K562 (cell line): ENCODE measurements at regions not wholly inside any gene's neighbourhood (a gene's known extent, or its start where the extent isn't known, plus 50 kb on each side); places are given as distances from the start of the nearest gene placed in this dataset.
A peak's percentile ranks its signal among the peaks of the same experiment; 100 is the strongest.

Experiments used
- ATAC-seq: fragments of 200-7000 bp; cut with Tn5 transposase; 3 replicates; pipeline ENCODE4 v1.9.1; 2020; ENCODE audit warnings: moderate library complexity
- BruUV-seq: library from RNA; stranded (reverse); fragments of 400-500 nt; replicated peaks from 2 replicates; lab custom pipeline; 2021; lab: Mats Ljungman, UMichigan
- CTCF ChIA-PET: fragments of 300-600 bp; formaldehyde crosslinking; extraction: SDS; loops from one replicate; lab custom pipeline; 2021; ENCODE audit warnings: low intra/inter-chr PET ratio; lab: Yijun Ruan, JAX
- POLR2A ChIA-PET: fragments of 300-600, 350-650 bp; sonication (Branson Sonifier 250); formaldehyde crosslinking; extraction: SDS; loops from one replicate; lab custom pipeline; 2021; ENCODE audit warnings: antibody characterized with exemption, inconsistent platforms; lab: Yijun Ruan, JAX
- DNase-seq, 4 experiments: peaks; one replicate each; pipeline versions ENCODE4 v3.0.0 to v3.0.0-alpha.2; 2011 to 2018; ENCODE audit warnings: low spot score in 3 of 4, mixed read lengths in 3 of 4; ENCODE audit errors: extremely low read depth in 1 of 4
- FAIRE-seq: peaks from 2 replicates; lab custom pipeline; 2011; peaks lifted over from hg19 to GRCh38; lab: Jason Lieb, UNC
- H2AFZ ChIP-seq: 2 replicates; pipeline ENCODE4 v1.6.0; 2011; ENCODE audit warnings: low read depth, low read length, control low read depth, inconsistent platforms
- H3K27ac ChIP-seq: fragments of 200-600 bp; 3 replicates; pipeline ENCODE4 v1.8.0; 2011; ENCODE audit warnings: low read depth, mild to moderate bottlenecking, control low read depth, inconsistent platforms, low read length, moderate library complexity, mixed read lengths; ENCODE audit errors: extremely low read depth
- H3K27me3 ChIP-seq, 2 experiments: fragments of 300-600 bp in 1 of 2; 2 replicates in 1 of 2; 3 replicates in 1 of 2; pipeline versions ENCODE4 v1.6.0 to v1.8.0; 2011; ENCODE audit warnings: inconsistent platforms in 2 of 2, low read length in 2 of 2, mild to moderate bottlenecking in 1 of 2, mixed read lengths in 1 of 2, moderate library complexity in 1 of 2; ENCODE audit not compliant: control insufficient read depth in 2 of 2, insufficient read depth in 2 of 2
- H3K36me3 ChIP-seq: fragments of 300-600 bp; 3 replicates; pipeline ENCODE4 v1.8.0; 2011; ENCODE audit warnings: mild to moderate bottlenecking, low read length, inconsistent platforms; ENCODE audit not compliant: control insufficient read depth, insufficient read depth
- H3K4me1 ChIP-seq, 2 experiments: fragments of 200-600 bp in 1 of 2; replicated peaks in 1 of 2; 2 replicates in 1 of 2; 3 replicates in 1 of 2; pipeline versions ENCODE4 v1.5.1 to v1.8.0; 2011; ENCODE audit warnings: inconsistent platforms in 2 of 2, low read length in 2 of 2, mild to moderate bottlenecking in 1 of 2, mixed read lengths in 1 of 2, moderate library complexity in 1 of 2; ENCODE audit not compliant: control insufficient read depth in 2 of 2, insufficient read depth in 2 of 2
- H3K4me2 ChIP-seq: 2 replicates; pipeline ENCODE4 v1.6.1; 2011; ENCODE audit warnings: low read length, control low read depth, inconsistent platforms, mixed read lengths; ENCODE audit not compliant: insufficient read depth
- H3K4me3 ChIP-seq: fragments of 200-600 bp; sonication (generic), shearing (Covaris generic); 2 replicates; pipeline ENCODE4 v1.5.1; 2016; ENCODE audit warnings: control low read depth, inconsistent platforms
- H3K79me2 ChIP-seq: fragments of 200-600 bp; 3 replicates; pipeline ENCODE4 v1.8.0; 2011; ENCODE audit warnings: low read length, inconsistent platforms; ENCODE audit not compliant: control insufficient read depth, insufficient read depth
- H3K9ac ChIP-seq, 2 experiments: 2 replicates each; pipeline versions ENCODE4 v1.6.0 to v1.6.1; 2011; ENCODE audit warnings: low read depth in 2 of 2, low read length in 2 of 2, control low read depth in 1 of 2, inconsistent platforms in 1 of 2, mild to moderate bottlenecking in 1 of 2, mixed read lengths in 1 of 2; ENCODE audit not compliant: insufficient read depth in 1 of 2
- H3K9me1 ChIP-seq: one replicate; pipeline ENCODE4 v1.6.0; 2011; ENCODE audit warnings: inconsistent platforms, mild to moderate bottlenecking, low read length, moderate library complexity; ENCODE audit not compliant: control insufficient read depth, insufficient read depth
- H3K9me3 ChIP-seq: replicated peaks from 2 replicates; pipeline ENCODE4 v1.5.1; 2011; ENCODE audit warnings: low read depth, low read length, inconsistent platforms; ENCODE audit not compliant: control insufficient read depth, insufficient read depth
- H4K20me1 ChIP-seq: replicated peaks from 2 replicates; pipeline ENCODE4 v1.6.1; 2011; ENCODE audit warnings: low read length, inconsistent platforms, mixed read lengths; ENCODE audit not compliant: control insufficient read depth, insufficient read depth
- ELF4 ChIP-seq: fragments of 450-650 bp; formaldehyde crosslinking; IDR thresholded peaks from 2 replicates; pipeline ENCODE4 v1.4.0; 2022; ENCODE audit warnings: missing genetic modification characterization
- NFIC ChIP-seq: fragments of 450-650 bp; IDR thresholded peaks from 2 replicates; pipeline ENCODE4 v1.6.1; 2017; ENCODE audit warnings: mild to moderate bottlenecking, inconsistent platforms
- ZNF766 ChIP-seq: fragments of 200-800 bp; sonication (Bioruptor generic); conservative IDR thresholded peaks from 2 replicates; pipeline ENCODE4 v1.6.1; 2016; ENCODE audit warnings: missing genetic modification characterization, missing compliant biosample characterization
- ZSCAN32 ChIP-seq: fragments of 450-650 bp; formaldehyde crosslinking; IDR thresholded peaks from 2 replicates; pipeline ENCODE4 v1.4.0; 2020; ENCODE audit warnings: mild to moderate bottlenecking, moderate library complexity
- WGBS: fragments of 100-300 bp; shearing (Covaris generic); methylation state at CpG from one replicate; pipeline ENCODE4 v1.1.6; 2016; ENCODE audit warnings: low coverage, mixed read lengths; ENCODE audit not compliant: insufficient coverage; ENCODE audit errors: missing lambda C conversion rate; 5-methylcytosine and 5-hydroxymethylcytosine counted together
- in situ Hi-C: fragments of 300-500 bp; cut with MboI; formaldehyde crosslinking; loops from 4 replicates; pipeline ENCODE4 v1.15.0; 2018; ENCODE audit warnings: inconsistent platforms, mixed read lengths
- intact Hi-C: fragments of 100-400 bp; cut with micrococcal nuclease; formaldehyde crosslinking; loops from 2 replicates; pipeline ENCODE4 v1.14.2; 2022
- TF ChIP-seq, protein P1 (sequence below): fragments of 250-450 bp; sonication (Bioruptor Pico); IDR thresholded peaks from 2 replicates; pipeline ENCODE4 v1.4.0; 2020; ENCODE audit warnings: mild to moderate bottlenecking, moderate library complexity, borderline replicate concordance
- TF ChIP-seq, protein P2 (sequence below): fragments of 450-650 bp; formaldehyde crosslinking; IDR thresholded peaks from 2 replicates; pipeline ENCODE4 v1.4.0; 2022; ENCODE audit warnings: missing genetic modification characterization

GRCh38 chr1:69221524-69221923 is 346.2 kb upstream of the LRRC7 start:
- FAIRE-seq = no peak
- no peak for ATAC-seq
- POLR2A ChIA-PET = no interaction called here
- intact Hi-C loops (no loop called here), in situ Hi-C loops (no loop called here)
- no peak overlapping the region for H3K27ac ChIP-seq
- H3K9me3 ChIP-seq = 0 out of 2 replicates have a peak, but pooled peaks cover 1% of the 10 kb centered on the region
- BruUV-seq = no TSS peak
- no peak overlapping the region for H3K4me2 ChIP-seq
- no peak overlapping the region for H2AFZ ChIP-seq
- TF ChIP-seq ELF4 (CRISPR knock-in tag) = no peak
- TF ChIP-seq, protein P1, sequence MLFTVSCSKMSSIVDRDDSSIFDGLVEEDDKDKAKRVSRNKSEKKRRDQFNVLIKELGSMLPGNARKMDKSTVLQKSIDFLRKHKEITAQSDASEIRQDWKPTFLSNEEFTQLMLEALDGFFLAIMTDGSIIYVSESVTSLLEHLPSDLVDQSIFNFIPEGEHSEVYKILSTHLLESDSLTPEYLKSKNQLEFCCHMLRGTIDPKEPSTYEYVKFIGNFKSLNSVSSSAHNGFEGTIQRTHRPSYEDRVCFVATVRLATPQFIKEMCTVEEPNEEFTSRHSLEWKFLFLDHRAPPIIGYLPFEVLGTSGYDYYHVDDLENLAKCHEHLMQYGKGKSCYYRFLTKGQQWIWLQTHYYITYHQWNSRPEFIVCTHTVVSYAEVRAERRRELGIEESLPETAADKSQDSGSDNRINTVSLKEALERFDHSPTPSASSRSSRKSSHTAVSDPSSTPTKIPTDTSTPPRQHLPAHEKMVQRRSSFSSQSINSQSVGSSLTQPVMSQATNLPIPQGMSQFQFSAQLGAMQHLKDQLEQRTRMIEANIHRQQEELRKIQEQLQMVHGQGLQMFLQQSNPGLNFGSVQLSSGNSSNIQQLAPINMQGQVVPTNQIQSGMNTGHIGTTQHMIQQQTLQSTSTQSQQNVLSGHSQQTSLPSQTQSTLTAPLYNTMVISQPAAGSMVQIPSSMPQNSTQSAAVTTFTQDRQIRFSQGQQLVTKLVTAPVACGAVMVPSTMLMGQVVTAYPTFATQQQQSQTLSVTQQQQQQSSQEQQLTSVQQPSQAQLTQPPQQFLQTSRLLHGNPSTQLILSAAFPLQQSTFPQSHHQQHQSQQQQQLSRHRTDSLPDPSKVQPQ = no peak
- TF ChIP-seq NFIC = peak; percentile 35; the same call in 1 of the 2 replicates
- H3K27me3 ChIP-seq = no peaks in the 10 kb centered on the region
- CTCF ChIA-PET = no interaction called here
- H3K4me3 ChIP-seq = no peak overlapping the region
- H4K20me1 ChIP-seq = no peaks in the 10 kb centered on the region
- no peak overlapping the region for H3K9ac ChIP-seq
- no peaks in the 10 kb centered on the region for H3K4me1 ChIP-seq
- DNase-seq = peak in 1 of 4 experiments; percentile 5
- 0% methylated on average over 1 of the region's 1 CpG for WGBS
- no peaks in the 10 kb centered on the region for H3K9me1 ChIP-seq
- no peaks in the 10 kb centered on the region for H3K79me2 ChIP-seq
- H3K36me3 ChIP-seq = no peaks in the 10 kb centered on the region

DNA sequence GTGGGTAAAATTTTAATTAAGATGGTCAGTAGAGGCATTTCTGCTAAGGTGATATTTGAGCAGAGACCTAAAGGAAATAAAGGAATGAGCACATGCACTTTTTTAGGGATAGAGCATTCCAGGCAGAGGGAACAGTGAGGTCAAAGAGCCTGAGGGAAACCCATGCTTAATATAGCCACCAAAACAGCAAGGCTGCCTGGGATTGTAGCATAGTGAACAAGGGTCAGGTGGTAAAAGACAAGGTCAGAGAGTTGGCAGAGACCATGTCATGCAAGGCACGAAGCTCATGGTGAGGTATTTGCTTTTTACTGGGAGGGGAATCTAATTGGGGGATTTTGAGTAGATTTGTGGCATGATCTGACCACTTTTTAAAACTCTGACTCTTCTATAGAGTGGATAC is 344.6 kb upstream of the LRRC7 start:
- Histone ChIP-seq H3K4me1 (no peaks in the 10 kb centered on the region), H2AFZ (no peak overlapping the region), H3K27ac (no peak overlapping the region)
- FAIRE-seq (no peak), ATAC-seq (no peak)
- in situ Hi-C loops = no loop called here
- TF ChIP-seq, protein P2, sequence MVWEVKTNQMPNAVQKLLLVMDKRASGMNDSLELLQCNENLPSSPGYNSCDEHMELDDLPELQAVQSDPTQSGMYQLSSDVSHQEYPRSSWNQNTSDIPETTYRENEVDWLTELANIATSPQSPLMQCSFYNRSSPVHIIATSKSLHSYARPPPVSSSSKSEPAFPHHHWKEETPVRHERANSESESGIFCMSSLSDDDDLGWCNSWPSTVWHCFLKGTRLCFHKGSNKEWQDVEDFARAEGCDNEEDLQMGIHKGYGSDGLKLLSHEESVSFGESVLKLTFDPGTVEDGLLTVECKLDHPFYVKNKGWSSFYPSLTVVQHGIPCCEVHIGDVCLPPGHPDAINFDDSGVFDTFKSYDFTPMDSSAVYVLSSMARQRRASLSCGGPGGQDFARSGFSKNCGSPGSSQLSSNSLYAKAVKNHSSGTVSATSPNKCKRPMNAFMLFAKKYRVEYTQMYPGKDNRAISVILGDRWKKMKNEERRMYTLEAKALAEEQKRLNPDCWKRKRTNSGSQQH = no peak
- no peak for TF ChIP-seq ZSCAN32 (CRISPR knock-in tag)
- no peak for TF ChIP-seq ZNF766 (CRISPR knock-in tag)
- TF ChIP-seq, all 486 proteins: peak for 0
- Histone ChIP-seq H3K36me3 (no peaks in the 10 kb centered on the region), H3K27me3 (no peaks in the 10 kb centered on the region), H3K9ac (no peak overlapping the region), H3K9me1 (no peaks in the 10 kb centered on the region), H3K4me2 (no peak overlapping the region), H3K9me3 (0 out of 2 replicates have a peak, but pooled peaks cover 1% of the 10 kb centered on the region), H3K4me3 (no peak overlapping the region), H4K20me1 (no peaks in the 10 kb centered on the region), H3K79me2 (no peaks in the 10 kb centered on the region)
- ChIA-PET POLR2A (no interaction called here), CTCF (no interaction called here)
- intact Hi-C loops = no loop called here
- DNase-seq = no peak
- BruUV-seq = no TSS peak
- 0% methylated on average over 1 of the region's 1 CpG for WGBS
